PC-9 (cell line): ENCODE measurements at regions not wholly inside any gene's neighbourhood (a gene's known extent, or its start where the extent isn't known, plus 50 kb on each side); places are given as distances from the start of the nearest gene placed in this dataset.

ENCODE experiments used
- BruUV-seq: library from RNA; stranded (reverse); fragments of 400-500 nt; replicated peaks from 2 replicates; lab custom pipeline; 2021; lab: Mats Ljungman, UMichigan
- CTCF ChIA-PET: fragments of 300-600 bp; sonication (Branson Sonifier 250); formaldehyde crosslinking; loops from one replicate; lab custom pipeline; 2022; ENCODE audit warnings: antibody characterized with exemption; lab: Charles Lee
- POLR2A ChIA-PET: fragments of 300-600 bp; sonication (Branson Sonifier 250); formaldehyde crosslinking; loops from one replicate; lab custom pipeline; 2022; ENCODE audit warnings: antibody characterized with exemption; ENCODE audit not compliant: unreplicated experiment; lab: Charles Lee
- DNase-seq, 2 experiments: peaks; one replicate each; pipeline versions ENCODE4 v3.0.0 to v3.0.0-alpha.2; 2015 to 2022; ENCODE audit warnings: mixed read lengths in 1 of 2
- H2AFZ ChIP-seq: fragments of 200-600 bp; sonication (generic); 2 replicates; pipeline ENCODE4 v1.8.1; 2017; ENCODE audit warnings: antibody characterized with exemption
- H3F3A ChIP-seq: fragments of 200-600 bp; sonication (generic); 2 replicates; pipeline ENCODE4 v1.8.1; 2017; ENCODE audit warnings: antibody characterized with exemption, mild to moderate bottlenecking, low read depth; ENCODE audit not compliant: insufficient read depth
- H3K27ac ChIP-seq: fragments of 200-600 bp; sonication (generic); 2 replicates; pipeline ENCODE4 v1.6.1; 2016; ENCODE audit warnings: mixed run types
- H3K27me3 ChIP-seq: fragments of 200-600 bp; sonication (generic); 2 replicates; pipeline ENCODE4 v1.6.1; 2016; ENCODE audit warnings: low read depth, mixed run types; ENCODE audit not compliant: insufficient read depth
- H3K36me3 ChIP-seq: fragments of 200-600 bp; sonication (generic); 2 replicates; pipeline ENCODE4 v1.6.1; 2016; ENCODE audit warnings: low read depth, mixed run types
- H3K4me1 ChIP-seq: fragments of 200-600 bp; sonication (generic); replicated peaks from 2 replicates; pipeline ENCODE4 v1.6.1; 2016; ENCODE audit warnings: mixed run types; ENCODE audit not compliant: insufficient read depth
- H3K4me2 ChIP-seq: fragments of 200-600 bp; sonication (generic); 2 replicates; pipeline ENCODE4 v1.6.1; 2017; ENCODE audit warnings: mixed run types
- H3K4me3 ChIP-seq: fragments of 200-600 bp; sonication (generic); 2 replicates; pipeline ENCODE4 v1.6.1; 2016; ENCODE audit warnings: mixed run types
- H3K79me2 ChIP-seq: fragments of 200-600 bp; sonication (generic); 2 replicates; pipeline ENCODE4 v1.6.1; 2017; ENCODE audit warnings: low read depth, mixed run types
- H3K9me2 ChIP-seq: fragments of 200-600 bp; sonication (generic); 2 replicates; pipeline ENCODE4 v1.8.1; 2017; ENCODE audit warnings: mild to moderate bottlenecking; ENCODE audit not compliant: insufficient read depth
- H3K9me3 ChIP-seq: fragments of 200-600 bp; sonication (generic); 2 replicates; pipeline ENCODE4 v1.8.1; 2016; ENCODE audit warnings: low read depth; ENCODE audit not compliant: insufficient read depth
- H4K20me1 ChIP-seq: fragments of 200-600 bp; sonication (generic); 2 replicates; pipeline ENCODE4 v1.8.1; 2017; ENCODE audit not compliant: insufficient read depth
- EZH2 ChIP-seq: fragments of 200-600 bp; sonication (generic); IDR thresholded peaks from 2 replicates; pipeline ENCODE4 v1.8.0; 2017; ENCODE audit warnings: antibody characterized with exemption, low read depth
- intact Hi-C: fragments of 100-400 bp; cut with micrococcal nuclease; formaldehyde crosslinking; loops from one replicate; pipeline ENCODE4 v1.10.0; 2022; ENCODE audit not compliant: unreplicated experiment
- TF ChIP-seq, protein P1 (sequence below): fragments of 200-600 bp; sonication (generic); conservative IDR thresholded peaks from 2 replicates; pipeline ENCODE4 v1.6.1; 2017; ENCODE audit warnings: mixed run types, antibody characterized with exemption, mild to moderate bottlenecking, moderate library complexity

DNA sequence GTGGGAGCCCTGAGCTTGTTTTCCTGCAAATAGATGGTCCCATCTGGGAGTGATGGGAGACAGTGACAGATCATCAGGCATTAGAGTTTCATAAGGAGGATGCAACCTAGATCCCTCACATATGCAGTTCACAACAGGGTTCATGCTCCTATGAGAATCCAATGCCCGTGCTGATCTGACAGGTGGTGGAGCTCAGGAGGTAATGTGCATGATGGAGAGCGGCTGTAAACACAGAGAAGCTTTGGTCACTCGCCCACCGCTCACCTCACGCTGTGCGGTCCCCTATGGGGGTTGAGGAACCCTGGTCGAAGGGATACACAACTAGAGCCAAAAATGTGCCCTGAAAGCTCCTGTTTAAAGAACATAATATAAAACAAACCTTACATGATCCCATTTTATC is 88.5 kb upstream of the CREB5 start:
- Histone ChIP-seq H3K9me3 (no peaks in the 10 kb centered on the region), H3K79me2 (no peaks in the 10 kb centered on the region), H2AFZ (no peak overlapping the region), H3K4me2 (no peak overlapping the region), H3K27me3 (peaks cover 34% of the 10 kb centered on the region), H3K27ac (no peak overlapping the region), H3K9me2 (no peaks in the 10 kb centered on the region), H4K20me1 (no peaks in the 10 kb centered on the region), H3K36me3 (no peaks in the 10 kb centered on the region), H3K4me1 (0 out of 2 replicates have a peak, but pooled peaks cover 4% of the 10 kb centered on the region), H3K4me3 (no peak overlapping the region), H3F3A (no peaks in the 10 kb centered on the region)
- no peak for TF ChIP-seq EZH2
- TF ChIP-seq, protein P1, sequence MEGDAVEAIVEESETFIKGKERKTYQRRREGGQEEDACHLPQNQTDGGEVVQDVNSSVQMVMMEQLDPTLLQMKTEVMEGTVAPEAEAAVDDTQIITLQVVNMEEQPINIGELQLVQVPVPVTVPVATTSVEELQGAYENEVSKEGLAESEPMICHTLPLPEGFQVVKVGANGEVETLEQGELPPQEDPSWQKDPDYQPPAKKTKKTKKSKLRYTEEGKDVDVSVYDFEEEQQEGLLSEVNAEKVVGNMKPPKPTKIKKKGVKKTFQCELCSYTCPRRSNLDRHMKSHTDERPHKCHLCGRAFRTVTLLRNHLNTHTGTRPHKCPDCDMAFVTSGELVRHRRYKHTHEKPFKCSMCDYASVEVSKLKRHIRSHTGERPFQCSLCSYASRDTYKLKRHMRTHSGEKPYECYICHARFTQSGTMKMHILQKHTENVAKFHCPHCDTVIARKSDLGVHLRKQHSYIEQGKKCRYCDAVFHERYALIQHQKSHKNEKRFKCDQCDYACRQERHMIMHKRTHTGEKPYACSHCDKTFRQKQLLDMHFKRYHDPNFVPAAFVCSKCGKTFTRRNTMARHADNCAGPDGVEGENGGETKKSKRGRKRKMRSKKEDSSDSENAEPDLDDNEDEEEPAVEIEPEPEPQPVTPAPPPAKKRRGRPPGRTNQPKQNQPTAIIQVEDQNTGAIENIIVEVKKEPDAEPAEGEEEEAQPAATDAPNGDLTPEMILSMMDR: no peak
- ChIA-PET POLR2A (no interaction called here), CTCF (no interaction called here)
- no peak for DNase-seq
- no TSS peak for BruUV-seq
- intact Hi-C loops: no loop called here

DNA sequence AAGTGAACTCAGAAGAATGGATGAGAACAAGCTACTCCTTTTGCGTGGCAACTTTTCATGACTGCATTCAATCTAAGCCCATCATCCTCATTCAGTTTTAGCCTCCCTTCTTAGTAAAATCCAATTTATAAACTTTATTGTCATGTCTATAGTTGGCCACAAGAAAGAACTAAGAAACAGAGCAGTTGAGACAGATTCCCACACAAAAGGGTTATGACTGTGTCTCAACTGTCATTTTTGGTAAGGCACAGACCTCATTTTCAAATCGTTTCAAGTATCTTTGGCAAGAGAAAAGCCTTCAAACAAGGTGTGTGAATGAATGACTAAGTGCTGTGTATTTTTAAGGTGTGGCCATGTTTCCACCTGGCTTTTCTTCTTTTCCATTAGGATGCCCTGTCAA is 84.2 kb upstream of the CREB5 start:
- DNase-seq: no peak
- Histone ChIP-seq H3K36me3 (no peaks in the 10 kb centered on the region), H3K79me2 (no peaks in the 10 kb centered on the region), H4K20me1 (no peaks in the 10 kb centered on the region), H3F3A (no peaks in the 10 kb centered on the region), H3K27ac (no peak overlapping the region), H3K9me3 (no peaks in the 10 kb centered on the region; the same call in 1 of the 2 replicates), H2AFZ (no peak overlapping the region), H3K27me3 (peaks cover 23% of the 10 kb centered on the region), H3K4me2 (no peak overlapping the region), H3K9me2 (no peaks in the 10 kb centered on the region), H3K4me3 (no peak overlapping the region), H3K4me1 (0 out of 2 replicates have a peak, but pooled peaks cover 4% of the 10 kb centered on the region)
- intact Hi-C loops: no loop called here
- ChIA-PET POLR2A (no interaction called here), CTCF (no interaction called here)
- TF ChIP-seq, protein P1: no peak
- TF ChIP-seq EZH2: no peak
- no TSS peak for BruUV-seq

DNA sequence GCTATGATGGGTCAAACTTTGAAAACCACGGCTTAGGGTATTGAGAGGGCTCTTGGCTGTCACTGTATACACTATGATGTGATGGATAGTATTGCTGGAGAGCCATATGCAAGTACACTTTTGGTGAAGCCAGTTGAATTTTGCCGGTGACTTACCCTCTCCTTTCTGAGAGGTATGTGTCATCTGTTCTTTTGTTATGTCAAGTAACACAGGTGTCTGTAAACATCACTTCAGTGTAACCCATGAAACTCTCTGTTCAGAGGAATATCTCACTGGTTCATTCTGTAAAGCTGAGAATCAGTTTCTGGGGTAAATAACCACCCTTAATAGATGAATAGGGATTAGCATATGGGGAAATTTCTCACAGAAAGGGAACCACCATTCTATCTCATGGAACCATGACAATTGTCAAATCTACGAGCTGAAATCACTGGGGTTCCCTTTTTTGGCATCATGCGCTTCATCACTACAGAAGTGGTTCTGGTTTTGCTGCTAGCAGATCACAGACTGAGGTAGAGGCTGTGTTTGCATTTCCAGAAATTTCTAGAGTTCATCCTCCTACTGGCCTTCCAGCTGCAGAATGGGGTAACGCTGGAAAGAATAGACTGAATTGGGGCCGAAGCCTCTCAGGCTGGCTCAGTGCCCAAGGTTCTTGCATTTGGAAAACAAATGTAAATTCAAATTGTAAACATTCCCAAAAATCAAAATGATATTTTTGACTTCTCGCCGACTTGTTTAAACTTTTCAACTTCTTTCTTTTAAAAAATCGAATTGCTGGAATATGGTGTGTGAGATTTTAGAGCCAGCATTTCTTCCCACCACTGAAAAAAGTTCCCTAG is 83.3 kb upstream of the CREB5 start:
- Histone ChIP-seq H3F3A (no peaks in the 10 kb centered on the region), H4K20me1 (no peaks in the 10 kb centered on the region), H2AFZ (no peak overlapping the region), H3K79me2 (no peaks in the 10 kb centered on the region), H3K27me3 (peaks cover 14% of the 10 kb centered on the region), H3K9me3 (no peaks in the 10 kb centered on the region; the same call in 1 of the 2 replicates), H3K4me1 (0 out of 2 replicates have a peak, but pooled peaks cover 4% of the 10 kb centered on the region), H3K27ac (no peak overlapping the region), H3K4me3 (no peak overlapping the region), H3K9me2 (no peaks in the 10 kb centered on the region), H3K36me3 (no peaks in the 10 kb centered on the region), H3K4me2 (no peak overlapping the region)
- no peak for TF ChIP-seq EZH2
- TF ChIP-seq, protein P1: no peak
- BruUV-seq: no TSS peak
- ChIA-PET CTCF (no interaction called here), POLR2A (no interaction called here)
- DNase-seq: no peak
- intact Hi-C loops: no loop called here
